Body of pancreas (tissue), 4 donors: ENCODE measurements at regions not wholly inside any gene's neighbourhood (a gene's known extent, or its start where the extent isn't known, plus 50 kb on each side); places are given as distances from the start of the nearest gene placed in this dataset. TPM values are rescaled to one million over a fixed set of nuclear protein-coding genes. Genes with fewer than 3 reads are reported as not detected.

Experiments
- ATAC-seq: fragments of 150-250 bp; one replicate; pipeline ENCODE4 v1.9.1; 2016
- DNase-seq, 4 donors: peaks; one replicate each; pipeline ENCODE4 v3.0.0-alpha.2; 2019
- H3K27ac ChIP-seq, 4 donors: fragments of 200-600 bp; sonication (generic); 1 replicate in 3 of 4; 2 replicates in 1 of 4; pipeline versions ENCODE4 v1.5.1 to v1.6.1; 2016 to 2019; ENCODE audit warnings: mild to moderate bottlenecking in 1 of 4, mixed read lengths in 1 of 4, moderate library complexity in 1 of 4
- H3K27me3 ChIP-seq, 2 donors: fragments of 200-600 bp; sonication (generic); one replicate each; pipeline ENCODE4 v1.6.0; 2016; ENCODE audit warnings: mild to moderate bottlenecking in 1 of 2
- H3K36me3 ChIP-seq, 2 donors: fragments of 200-600 bp; sonication (generic); replicated peaks in 1 of 2; 2 replicates each; pipeline ENCODE4 v1.5.1; 2016; ENCODE audit warnings: low read depth in 2 of 2; ENCODE audit not compliant: insufficient read depth in 1 of 2
- H3K4me1 ChIP-seq: fragments of 200-600 bp; sonication (generic); one replicate; pipeline ENCODE4 v1.6.0; 2016
- H3K4me3 ChIP-seq, 2 donors: fragments of 200-600 bp; sonication (generic); 1 replicate in 1 of 2; 2 replicates in 1 of 2; pipeline ENCODE4 v1.5.1; 2016 to 2019
- H3K9me3 ChIP-seq, 3 donors: fragments of 200-600 bp; sonication (generic); 1 replicate in 2 of 3; 2 replicates in 1 of 3; pipeline ENCODE4 v1.5.1; 2016
- POLR2A ChIP-seq, 3 donors: fragments of 450-650 bp; IDR thresholded peaks; one replicate each; pipeline ENCODE4 v1.6.1; 2016; ENCODE audit warnings: antibody characterized with exemption in 3 of 3, mild to moderate bottlenecking in 2 of 3
- intact Hi-C: fragments of 100-400 bp; cut with DNase I; formaldehyde crosslinking; loops from one replicate; pipeline ENCODE4 v1.15.1; 2023
- microRNA counts, 2 donors: library from miRNA; unstranded; fragments of <30 nt; microRNA quantifications; one replicate each; lab custom pipeline; 2017
- microRNA-seq, 2 donors: library from miRNA; unstranded; fragments of <30 nt; microRNA quantifications; one replicate each; pipeline ENCODE4, GENCODE V29; 2016; ENCODE audit warnings: borderline number of aligned reads in 2 of 2, borderline replicate concordance in 2 of 2
- small RNA-seq: library from RNA; depleted of rRNA; stranded (forward); fragments of <200 nt; gene quantifications from one replicate; pipeline ENCODE3, GENCODE V24; 2016
- TF ChIP-seq, protein P1 (sequence below), 7 experiments: fragments of 450-650 bp in 4 of 7; fragments of 200-600 bp in 3 of 7; sonication (generic) in 3 of 7; IDR thresholded peaks; one replicate each; pipeline ENCODE4 v1.5.1; 2016 to 2019; ENCODE audit warnings: antibody characterized with exemption in 7 of 7

DNA sequence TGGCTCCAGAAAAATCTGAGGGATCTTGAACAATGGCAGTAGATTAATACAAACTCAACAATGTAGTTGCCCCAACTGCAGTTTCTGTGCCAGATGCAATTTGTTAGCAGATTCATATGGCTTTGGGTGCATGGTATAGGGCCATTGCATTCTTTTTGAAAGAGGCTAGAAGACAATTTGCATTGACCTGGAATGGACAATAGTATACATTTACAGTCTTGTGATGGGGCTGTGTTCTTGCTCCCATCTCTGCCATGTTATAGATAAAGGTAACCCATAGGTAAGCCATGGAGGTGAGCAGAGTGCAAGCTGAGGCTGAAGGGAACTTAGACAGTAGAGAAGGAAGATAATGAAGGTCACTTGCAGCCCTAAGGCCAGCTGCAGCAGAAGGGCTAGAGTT lies 50.1 kb upstream of the DIO3 start:
- Histone ChIP-seq H3K4me1 (no peaks in the 10 kb centered on the region), H3K4me3 (no peak overlapping the region), H3K36me3 (no peaks in the 10 kb centered on the region), H3K9me3 (no peaks in the 10 kb centered on the region), H3K27me3 (no peaks in the 10 kb centered on the region), H3K27ac (no peak overlapping the region)
- intact Hi-C loops, result no loop called here
- TF ChIP-seq, protein P1, sequence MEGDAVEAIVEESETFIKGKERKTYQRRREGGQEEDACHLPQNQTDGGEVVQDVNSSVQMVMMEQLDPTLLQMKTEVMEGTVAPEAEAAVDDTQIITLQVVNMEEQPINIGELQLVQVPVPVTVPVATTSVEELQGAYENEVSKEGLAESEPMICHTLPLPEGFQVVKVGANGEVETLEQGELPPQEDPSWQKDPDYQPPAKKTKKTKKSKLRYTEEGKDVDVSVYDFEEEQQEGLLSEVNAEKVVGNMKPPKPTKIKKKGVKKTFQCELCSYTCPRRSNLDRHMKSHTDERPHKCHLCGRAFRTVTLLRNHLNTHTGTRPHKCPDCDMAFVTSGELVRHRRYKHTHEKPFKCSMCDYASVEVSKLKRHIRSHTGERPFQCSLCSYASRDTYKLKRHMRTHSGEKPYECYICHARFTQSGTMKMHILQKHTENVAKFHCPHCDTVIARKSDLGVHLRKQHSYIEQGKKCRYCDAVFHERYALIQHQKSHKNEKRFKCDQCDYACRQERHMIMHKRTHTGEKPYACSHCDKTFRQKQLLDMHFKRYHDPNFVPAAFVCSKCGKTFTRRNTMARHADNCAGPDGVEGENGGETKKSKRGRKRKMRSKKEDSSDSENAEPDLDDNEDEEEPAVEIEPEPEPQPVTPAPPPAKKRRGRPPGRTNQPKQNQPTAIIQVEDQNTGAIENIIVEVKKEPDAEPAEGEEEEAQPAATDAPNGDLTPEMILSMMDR (IDR thresholded peaks at IDR 0.05), result no peak
- no peak for TF ChIP-seq POLR2A (IDR thresholded peaks at IDR 0.05)
- ATAC-seq (no peak), DNase-seq (no peak)

MicroRNA genes in the stretch of these regions (microRNA counts, 767-probe panel; counts per million panel counts)
- microRNA hsa-miR-1185-5p (lab: Ali Mortazavi, UCI), result 0 to 736 counts per million in 2 donors
- microRNA hsa-miR-1193 (lab: Ali Mortazavi, UCI), result 0 to 736 counts per million in 2 donors
- microRNA hsa-miR-1197 (lab: Ali Mortazavi, UCI), result 0 to 736 counts per million in 2 donors
- 0 to 736 counts per million in 2 donors for microRNA hsa-miR-134 (lab: Ali Mortazavi, UCI)
- 0 to 736 counts per million in 2 donors for microRNA hsa-miR-154-5p (lab: Ali Mortazavi, UCI)
- 0 to 736 counts per million in 2 donors for microRNA hsa-miR-299-3p (lab: Ali Mortazavi, UCI)
- microRNA hsa-miR-299-5p (lab: Ali Mortazavi, UCI), result 0 to 736 counts per million in 2 donors
- 0 to 736 counts per million in 2 donors for microRNA hsa-miR-300 (lab: Ali Mortazavi, UCI)
- 0 to 736 counts per million in 2 donors for microRNA hsa-miR-323a-3p (lab: Ali Mortazavi, UCI)
- microRNA hsa-miR-323a-5p (lab: Ali Mortazavi, UCI), result 0 to 736 counts per million in 2 donors
- 0 to 736 counts per million in 2 donors for microRNA hsa-miR-323b-3p (lab: Ali Mortazavi, UCI)
- 0 to 736 counts per million in 2 donors for microRNA hsa-miR-323b-5p (lab: Ali Mortazavi, UCI)
- microRNA hsa-miR-329 (lab: Ali Mortazavi, UCI), result 0 to 736 counts per million in 2 donors
- microRNA hsa-miR-369-3p (lab: Ali Mortazavi, UCI), result 0 to 736 counts per million in 2 donors
- microRNA hsa-miR-369-5p (lab: Ali Mortazavi, UCI), result 0 to 736 counts per million in 2 donors
- 5,036 to 7,697 counts per million in 2 donors for microRNA hsa-miR-376a-3p (lab: Ali Mortazavi, UCI)
- 0 to 736 counts per million in 2 donors for microRNA hsa-miR-376b (lab: Ali Mortazavi, UCI)
- microRNA hsa-miR-376c (lab: Ali Mortazavi, UCI), result 736 to 6,148 counts per million in 2 donors
- microRNA hsa-miR-377-3p (lab: Ali Mortazavi, UCI), result 0 to 736 counts per million in 2 donors
- microRNA hsa-miR-379-5p (lab: Ali Mortazavi, UCI), result 0 to 736 counts per million in 2 donors
- 0 to 736 counts per million in 2 donors for microRNA hsa-miR-380-3p (lab: Ali Mortazavi, UCI)
- microRNA hsa-miR-381 (lab: Ali Mortazavi, UCI), result 0 to 736 counts per million in 2 donors
- 736 to 5,283 counts per million in 2 donors for microRNA hsa-miR-382-5p (lab: Ali Mortazavi, UCI)
- 0 to 736 counts per million in 2 donors for microRNA hsa-miR-409-3p (lab: Ali Mortazavi, UCI)
- 0 to 736 counts per million in 2 donors for microRNA hsa-miR-409-5p (lab: Ali Mortazavi, UCI)
- microRNA hsa-miR-410 (lab: Ali Mortazavi, UCI), result 0 to 736 counts per million in 2 donors
- 736 to 5,351 counts per million in 2 donors for microRNA hsa-miR-411-5p (lab: Ali Mortazavi, UCI)
- 0 to 736 counts per million in 2 donors for microRNA hsa-miR-412 (lab: Ali Mortazavi, UCI)
- microRNA hsa-miR-485-3p (lab: Ali Mortazavi, UCI), result 736 to 5,283 counts per million in 2 donors
- microRNA hsa-miR-485-5p (lab: Ali Mortazavi, UCI), result 736 to 3,780 counts per million in 2 donors
- 0 to 736 counts per million in 2 donors for microRNA hsa-miR-487a (lab: Ali Mortazavi, UCI)
- microRNA hsa-miR-487b (lab: Ali Mortazavi, UCI), result 0 to 736 counts per million in 2 donors
- microRNA hsa-miR-494 (lab: Ali Mortazavi, UCI), result 736 to 5,533 counts per million in 2 donors
- microRNA hsa-miR-495 (lab: Ali Mortazavi, UCI), result 0 to 736 counts per million in 2 donors
- microRNA hsa-miR-496 (lab: Ali Mortazavi, UCI), result 0 to 736 counts per million in 2 donors
- 0 to 736 counts per million in 2 donors for microRNA hsa-miR-539-5p (lab: Ali Mortazavi, UCI)
- microRNA hsa-miR-541-3p (lab: Ali Mortazavi, UCI), result 0 to 736 counts per million in 2 donors
- microRNA hsa-miR-543 (lab: Ali Mortazavi, UCI), result 0 to 736 counts per million in 2 donors
- 0 to 736 counts per million in 2 donors for microRNA hsa-miR-544a (lab: Ali Mortazavi, UCI)
- 0 to 736 counts per million in 2 donors for microRNA hsa-miR-654-3p (lab: Ali Mortazavi, UCI)
- microRNA hsa-miR-654-5p (lab: Ali Mortazavi, UCI), result 0 to 736 counts per million in 2 donors
- microRNA hsa-miR-655 (lab: Ali Mortazavi, UCI), result 0 to 736 counts per million in 2 donors
- 0 to 736 counts per million in 2 donors for microRNA hsa-miR-656 (lab: Ali Mortazavi, UCI)
- microRNA hsa-miR-668 (lab: Ali Mortazavi, UCI), result 0 to 736 counts per million in 2 donors
- 0 to 736 counts per million in 2 donors for microRNA hsa-miR-758 (lab: Ali Mortazavi, UCI)
- microRNA hsa-miR-889 (lab: Ali Mortazavi, UCI), result 0 to 736 counts per million in 2 donors

Small RNA genes in the stretch of these regions (microRNA-seq; reads per million reads assigned to microRNA genes)
- gene MIR1185-1 (11.2 to 15.3 reads per million in 2 donors), gene MIR1185-2 (0.93 to 2.2 reads per million in 2 donors), gene MIR1193 (0 reads per million in 2 donors), gene MIR1197 (0 to 1.3 reads per million in 2 donors), gene MIR134 (226 to 284 reads per million in 2 donors), gene MIR154 (220 to 221 reads per million in 2 donors), gene MIR299 (144 to 159 reads per million in 2 donors), gene MIR300 (0 reads per million in 2 donors), gene MIR323A (37.2 to 57.9 reads per million in 2 donors), gene MIR323B (26.5 to 40.4 reads per million in 2 donors), gene MIR329-1 (0 reads per million in 2 donors), gene MIR329-2 (0 reads per million in 2 donors), gene MIR369 (276 to 319 reads per million in 2 donors), gene MIR376A1 (0.45 to 1.9 reads per million in 2 donors), gene MIR376A2 (0 reads per million in 2 donors), gene MIR376B (17.2 to 20.6 reads per million in 2 donors), gene MIR376C (1,336 to 1,461 reads per million in 2 donors), gene MIR377 (42.8 to 57.9 reads per million in 2 donors), gene MIR379 (419 to 481 reads per million in 2 donors), gene MIR380 (0 to 4.0 reads per million in 2 donors), gene MIR381 (250 to 306 reads per million in 2 donors), gene MIR382 (616 to 810 reads per million in 2 donors), gene MIR409 (459 to 760 reads per million in 2 donors), gene MIR411 (1,104 to 1,234 reads per million in 2 donors), gene MIR412 (0.47 to 5.4 reads per million in 2 donors), gene MIR485 (94.0 to 106 reads per million in 2 donors), gene MIR487A (19.1 to 20.6 reads per million in 2 donors), gene MIR487B (1,067 to 1,206 reads per million in 2 donors), gene MIR494 (122 to 143 reads per million in 2 donors), gene MIR495 (17.1 to 21.9 reads per million in 2 donors), gene MIR496 (6.5 to 9.4 reads per million in 2 donors), gene MIR539 (16.6 to 20.5 reads per million in 2 donors), gene MIR541 (0 to 0.90 reads per million in 2 donors), gene MIR543 (29.8 to 58.8 reads per million in 2 donors), gene MIR544A (0 reads per million in 2 donors), gene MIR654 (70.3 to 90.7 reads per million in 2 donors), gene MIR655 (5.6 to 8.1 reads per million in 2 donors), gene MIR656 (6.5 to 20.6 reads per million in 2 donors), gene MIR668 (0 to 0.90 reads per million in 2 donors), gene MIR758 (3.7 to 9.4 reads per million in 2 donors), gene MIR889 (44.2 to 48.9 reads per million in 2 donors)

Small RNA genes in the stretch of these regions (small RNA-seq; reads per million reads assigned to genes)
- gene MIR1185-1 (not detected), gene MIR1185-2 (not detected), gene MIR1193 (not detected), gene MIR1197 (not detected), gene MIR134 (48.7 reads per million, percentile 95 among the genes with 10 or more reads in this experiment), gene MIR154 (not detected), gene MIR299 (0.89 reads per million, percentile 31 among the genes with 10 or more reads in this experiment), gene MIR300 (not detected), gene MIR323A (0.52 reads per million, percentile 4 among the genes with 10 or more reads in this experiment), gene MIR323B (1.0 reads per million, percentile 41 among the genes with 10 or more reads in this experiment), gene MIR329-1 (not detected), gene MIR329-2 (not detected), gene MIR369 (0.47 reads per million, percentile 1 among the genes with 10 or more reads in this experiment), gene MIR377 (2.6 reads per million, percentile 76 among the genes with 10 or more reads in this experiment), gene MIR379 (2.1 reads per million, percentile 70 among the genes with 10 or more reads in this experiment), gene MIR380 (not detected), gene MIR381 (17.6 reads per million, percentile 93 among the genes with 10 or more reads in this experiment), gene MIR409 (131 reads per million, percentile 97 among the genes with 10 or more reads in this experiment), gene MIR411 (80.6 reads per million, percentile 96 among the genes with 10 or more reads in this experiment), gene MIR412 (not detected), gene MIR485 (7.6 reads per million, percentile 90 among the genes with 10 or more reads in this experiment), gene MIR487A (0.94 reads per million, percentile 35 among the genes with 10 or more reads in this experiment), gene MIR487B (0.99 reads per million, percentile 38 among the genes with 10 or more reads in this experiment), gene MIR494 (not detected), gene MIR495 (not detected), gene MIR496 (not detected), gene MIR539 (not detected), gene MIR541 (0.42 reads per million), gene MIR543 (not detected), gene MIR544A (not detected), gene MIR654 (10.9 reads per million, percentile 92 among the genes with 10 or more reads in this experiment), gene MIR655 (not detected), gene MIR656 (not detected), gene MIR668 (not detected), gene MIR758 (not detected), gene MIR889 (6.7 reads per million, percentile 90 among the genes with 10 or more reads in this experiment), gene RF00012 (not detected), gene RF00181 (not detected), gene SNORD114-10 (1.5 reads per million, percentile 60 among the genes with 10 or more reads in this experiment), gene SNORD114-11 (not detected), gene SNORD114-12 (21,209 reads per million, percentile 100 among the genes with 10 or more reads in this experiment), gene SNORD114-13 (not detected), gene SNORD114-14 (66.2 reads per million, percentile 96 among the genes with 10 or more reads in this experiment), gene SNORD114-15 (46.0 reads per million, percentile 95 among the genes with 10 or more reads in this experiment), gene SNORD114-16 (not detected), gene SNORD114-17 (303 reads per million, percentile 98 among the genes with 10 or more reads in this experiment), gene SNORD114-18 (not detected), gene SNORD114-19 (1.3 reads per million, percentile 53 among the genes with 10 or more reads in this experiment), gene SNORD114-20 (1,724 reads per million, percentile 99 among the genes with 10 or more reads in this experiment), gene SNORD114-21 (250 reads per million, percentile 97 among the genes with 10 or more reads in this experiment), gene SNORD114-22 (3,550 reads per million, percentile 99 among the genes with 10 or more reads in this experiment), gene SNORD114-23 (177 reads per million, percentile 97 among the genes with 10 or more reads in this experiment), gene SNORD114-24 (2.4 reads per million, percentile 75 among the genes with 10 or more reads in this experiment), gene SNORD114-25 (1,804 reads per million, percentile 99 among the genes with 10 or more reads in this experiment), gene SNORD114-26 (not detected), gene SNORD114-27 (not detected), gene SNORD114-28 (197 reads per million, percentile 97 among the genes with 10 or more reads in this experiment), gene SNORD114-29 (not detected), gene SNORD114-30 (not detected), gene SNORD114-31 (not detected), gene SNORD114-5 (7.8 reads per million, percentile 91 among the genes with 10 or more reads in this experiment), gene SNORD114-6 (not detected), gene SNORD114-7 (not detected), gene SNORD114-9 (710 reads per million, percentile 98 among the genes with 10 or more reads in this experiment)
